Stimulated activated CD4-positive, alpha-beta T cell treated with anti-CD3 and anti-CD28 coated beads, Interleukin-1b, Interleukin-23, amount 100 ng/mL, for 48 hours (primary cell): ENCODE measurements at regions not wholly inside any gene's neighbourhood (a gene's known extent, or its start where the extent isn't known, plus 50 kb on each side); places are given as distances from the start of the nearest gene placed in this dataset.
"Not testable (repeated sequence)": the region's sequence is repeated elsewhere in the genome, so short reads cannot be mapped to it uniquely, and the experiment has no call there.

Source experiments
- DNase-seq: peaks from one replicate; pipeline ENCODE4 v3.0.0-alpha.2; 2020

DNA sequence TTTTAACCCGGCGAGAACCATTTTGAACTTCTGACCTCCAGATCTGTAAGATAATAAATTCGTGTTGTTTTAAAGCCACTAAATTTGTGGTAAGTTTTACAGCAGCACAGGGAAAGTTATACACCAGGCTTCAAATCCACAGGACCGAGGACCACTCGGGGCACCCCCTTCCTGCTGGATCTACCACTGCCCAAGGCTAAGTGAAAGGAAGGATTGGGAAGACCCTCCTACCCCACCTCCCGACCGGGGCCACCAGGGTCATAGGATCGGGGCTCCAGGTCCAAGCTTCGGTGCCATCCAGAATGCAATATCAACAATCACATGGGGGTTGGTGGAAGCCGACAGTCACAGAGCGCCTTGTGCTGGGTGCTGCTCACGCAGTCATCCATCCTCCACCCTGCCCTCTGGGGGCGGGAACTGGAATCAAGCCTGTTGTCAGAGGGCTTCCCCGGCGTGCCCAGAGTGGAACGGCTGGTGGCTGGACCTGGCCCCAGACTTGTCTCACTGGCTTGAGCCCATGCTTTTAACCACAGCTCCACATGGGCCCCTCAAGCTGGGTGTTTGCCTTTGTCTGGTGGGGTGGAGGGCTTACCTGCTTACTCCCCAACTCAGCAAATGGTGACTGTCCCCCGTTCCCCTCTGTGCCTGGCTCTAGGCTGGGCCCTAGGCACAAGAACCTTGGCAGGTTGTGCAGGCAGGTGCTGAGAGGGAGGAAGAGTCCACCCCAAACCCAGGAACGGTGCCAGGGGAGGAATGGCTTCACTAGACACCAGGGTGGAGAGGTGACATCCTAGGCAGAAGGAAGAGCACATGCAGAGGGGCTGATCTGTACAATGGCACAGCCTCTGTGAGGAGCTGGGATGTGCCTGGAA, 180.3 kb upstream of the RTL1 start:
- DNase-seq: no peak

DNA sequence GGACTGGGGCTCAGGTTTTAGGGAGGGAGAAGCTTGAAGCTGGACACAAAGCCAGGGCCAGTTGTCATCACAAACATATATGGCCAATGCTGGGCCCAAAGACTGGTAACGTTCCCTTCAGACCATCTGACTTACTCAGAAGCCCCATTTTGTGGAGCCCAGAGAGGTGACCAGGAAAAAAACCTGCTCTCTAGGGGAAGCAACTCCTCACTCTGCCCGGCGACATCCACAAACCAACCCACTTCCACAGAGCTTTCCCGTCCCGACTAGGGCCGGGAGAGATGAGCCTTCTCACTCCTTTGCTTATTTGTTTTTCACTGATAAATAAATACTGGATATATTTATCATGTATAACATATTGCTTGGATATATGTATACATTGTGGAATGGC, 180.9 kb upstream of the RTL1 start:
- DNase-seq: no peak

DNA sequence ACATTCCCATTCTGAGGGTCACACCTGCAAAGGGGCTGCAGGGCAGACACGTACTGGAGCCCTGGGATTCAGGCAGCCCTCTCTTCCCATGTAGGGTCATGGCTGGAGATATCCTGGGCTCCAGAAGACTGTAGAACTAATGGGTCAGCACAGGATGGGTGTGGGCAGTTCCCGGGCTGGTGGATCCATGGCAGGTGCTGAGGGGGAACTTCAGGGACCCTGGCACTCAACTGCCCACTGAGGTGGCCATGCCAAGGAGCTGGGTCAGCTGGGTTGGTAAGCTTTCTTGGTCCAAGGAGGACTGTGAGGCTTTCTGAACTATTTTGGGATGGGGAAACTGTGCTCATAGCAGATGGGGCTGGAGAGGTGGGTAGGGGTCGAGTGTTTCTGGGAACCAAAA, 183.4 kb upstream of the RTL1 start:
- no peak for DNase-seq

DNA sequence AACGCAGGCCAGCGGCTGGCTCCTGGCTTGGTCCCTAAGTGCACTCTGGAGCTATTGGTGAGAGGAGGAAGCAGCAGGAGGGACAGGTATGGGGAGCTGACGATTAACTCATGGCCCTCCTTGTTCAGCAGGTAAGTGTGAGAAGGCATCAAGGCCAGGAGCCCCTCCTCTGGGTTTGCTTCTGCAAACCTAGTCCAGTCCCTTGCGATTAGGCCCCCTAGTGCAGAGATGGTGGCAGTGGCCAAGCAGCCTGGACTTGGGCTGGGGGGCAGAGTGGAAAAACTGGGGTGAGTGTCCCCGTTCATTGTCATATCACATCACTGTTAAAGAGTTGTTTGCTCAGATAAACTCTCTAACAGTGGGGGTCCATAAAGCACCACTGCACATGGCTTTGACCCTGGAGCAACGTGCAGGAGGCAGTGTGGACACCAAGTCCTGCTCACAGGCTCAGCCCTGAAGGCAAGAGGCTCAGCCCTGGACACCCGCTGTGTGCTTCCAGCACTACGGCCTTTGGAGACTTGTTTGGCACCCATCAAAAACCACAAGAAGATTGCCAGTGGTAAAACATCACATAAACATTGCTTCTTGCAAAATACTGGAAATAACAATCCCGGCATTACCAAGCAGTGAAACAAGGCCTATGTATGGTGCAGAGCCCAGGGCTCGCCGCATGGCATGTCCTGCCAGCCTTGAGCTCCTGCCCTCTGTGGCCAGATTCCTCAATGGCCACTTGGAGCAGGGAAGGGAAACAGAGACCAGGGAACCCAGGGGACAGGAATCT, 184.3 kb upstream of the RTL1 start:
- DNase-seq: no peak

DNA sequence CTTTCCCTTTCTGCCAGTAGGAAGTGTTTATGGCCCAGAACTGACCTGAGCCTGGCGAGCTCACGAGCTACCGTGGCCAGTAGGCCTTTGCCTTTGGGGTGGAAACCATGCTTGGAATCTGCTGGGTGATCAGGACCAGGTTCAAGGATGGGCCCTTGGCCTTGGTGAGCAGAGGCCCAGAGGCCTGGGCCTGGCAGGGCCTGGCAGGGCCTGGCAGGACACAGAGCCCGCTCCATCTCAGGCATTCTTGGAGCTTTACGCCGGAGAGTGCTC, 184.8 kb upstream of the RTL1 start:
- DNase-seq: no peak

DNA sequence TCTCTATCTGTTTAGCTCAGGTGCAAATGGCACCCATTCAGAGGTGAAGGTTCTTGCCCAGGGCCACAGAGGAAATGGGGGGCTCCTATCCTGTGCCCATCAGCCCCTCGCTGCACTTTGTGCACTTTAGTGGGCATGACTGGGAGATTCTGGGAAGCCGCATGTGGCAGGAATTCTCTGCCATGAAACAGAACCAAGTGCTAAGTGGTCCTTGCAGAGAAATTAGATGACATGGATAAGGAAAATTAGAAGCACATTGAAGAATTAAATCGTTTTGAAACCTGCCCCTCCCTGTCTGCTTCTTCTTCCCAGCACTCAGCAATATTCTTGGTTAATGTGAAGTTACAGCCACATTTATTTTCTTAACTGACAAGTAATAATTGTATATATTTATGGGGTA, 185.2 kb upstream of the RTL1 start:
- DNase-seq: no peak

DNA sequence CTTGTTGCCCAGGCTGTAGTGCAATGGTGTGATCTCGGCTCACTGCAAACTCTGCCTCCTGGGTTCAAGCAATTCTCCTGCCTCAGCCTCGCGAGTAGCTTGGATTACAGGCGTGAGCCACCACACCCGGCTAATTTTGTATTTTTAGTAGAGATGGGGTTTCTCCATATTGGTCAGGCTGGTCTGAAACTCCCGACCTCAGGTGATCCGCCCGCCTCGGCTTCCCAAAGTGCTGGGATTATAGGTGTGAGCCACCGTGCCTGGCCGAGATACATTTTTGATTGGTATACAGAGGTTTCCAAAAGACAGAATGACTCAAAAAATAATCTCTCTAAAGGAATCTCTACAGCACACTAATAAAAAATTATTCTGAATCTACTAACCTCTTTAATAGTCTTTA, 187.0 kb upstream of the RTL1 start:
- not testable (repeated sequence) for DNase-seq

DNA sequence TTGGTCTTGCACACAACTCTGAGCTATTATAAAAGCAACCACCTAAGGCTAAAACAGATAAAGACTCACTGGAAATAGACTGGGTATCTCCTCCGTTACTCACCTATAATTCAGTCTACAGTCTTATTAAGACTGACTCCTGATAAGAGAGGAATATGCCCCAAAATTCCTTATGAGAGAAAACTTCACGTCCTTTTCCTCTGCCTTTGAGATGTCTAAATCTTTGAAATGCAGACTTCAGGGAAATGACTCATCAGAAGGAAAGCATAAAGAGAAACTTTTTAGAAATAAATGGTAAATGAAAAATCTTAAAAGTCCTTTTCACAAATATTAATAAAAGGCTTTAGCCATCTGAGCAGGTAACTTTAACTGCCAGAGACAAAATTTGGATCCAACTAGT, 187.5 kb upstream of the RTL1 start:
- no peak for DNase-seq

DNA sequence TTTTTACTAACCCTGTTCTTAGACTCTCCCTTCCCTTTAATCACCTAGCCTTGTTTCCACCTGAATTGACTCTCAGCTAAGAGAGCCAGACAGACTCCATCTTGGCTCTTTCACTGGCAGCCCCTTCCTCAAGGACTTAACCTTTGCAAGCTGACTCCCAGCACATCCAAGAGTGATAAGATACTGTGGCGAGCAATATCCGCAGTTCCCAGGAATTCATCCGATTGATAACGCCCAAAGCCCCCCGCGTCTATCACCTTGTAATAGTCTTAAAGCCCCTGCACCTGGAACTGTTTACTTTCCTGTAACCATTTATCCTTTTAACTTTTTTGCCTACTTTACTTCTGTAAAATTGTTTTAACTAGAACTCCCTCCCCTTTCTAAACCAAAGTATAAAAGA, 191.4 kb upstream of the RTL1 start:
- DNase-seq: not testable (repeated sequence)

DNA sequence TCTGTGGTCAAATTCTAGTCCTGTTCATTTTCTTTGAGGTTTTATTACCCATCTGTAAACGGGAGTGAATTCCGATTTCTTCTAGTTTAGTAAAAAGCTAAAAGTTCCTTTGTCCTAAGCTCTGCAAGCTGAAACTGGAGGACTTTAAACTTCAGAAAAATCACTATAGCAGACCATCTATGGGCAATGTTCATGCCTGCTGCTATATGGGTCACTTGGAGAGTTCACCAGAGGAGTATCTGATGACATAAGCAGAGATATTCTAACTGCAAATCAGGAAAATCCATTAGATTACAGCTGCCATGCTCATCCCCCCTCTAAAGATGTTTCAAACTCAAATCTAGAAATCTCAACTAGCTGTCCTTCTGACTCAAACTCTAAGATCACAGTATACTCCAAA, 193.0 kb upstream of the RTL1 start:
- no peak for DNase-seq

DNA sequence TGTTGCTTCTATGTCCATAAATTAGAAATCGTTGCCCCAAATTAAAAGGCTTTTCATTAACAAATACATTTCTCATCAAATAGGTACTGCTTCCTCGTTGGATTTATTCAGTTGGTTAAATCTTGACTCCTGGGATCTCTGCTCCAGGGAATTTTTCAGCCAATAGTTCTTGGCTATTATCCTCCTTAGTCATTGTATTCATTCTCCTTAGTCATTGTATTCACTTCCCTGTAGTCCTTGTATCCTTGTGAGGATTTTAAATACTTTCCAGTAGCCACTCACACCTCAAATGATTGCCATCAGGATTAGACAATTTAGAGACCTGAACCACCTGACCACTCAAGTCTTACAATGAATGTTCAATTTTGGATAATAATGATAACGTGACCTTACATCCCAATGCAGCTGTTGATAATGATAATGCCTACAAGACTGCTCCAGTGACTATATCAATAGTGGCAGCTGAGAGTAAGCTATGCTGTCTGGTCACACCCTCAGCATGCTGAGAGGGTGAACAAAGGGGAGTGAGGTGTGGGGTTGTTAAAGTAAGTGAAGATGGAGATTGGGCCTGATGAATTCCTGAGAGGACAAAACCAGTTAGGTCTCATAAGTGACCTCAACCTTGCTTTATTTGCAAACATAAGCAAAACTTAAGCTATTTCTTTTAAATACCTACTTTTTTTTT, 193.7 kb upstream of the RTL1 start:
- no peak for DNase-seq

DNA sequence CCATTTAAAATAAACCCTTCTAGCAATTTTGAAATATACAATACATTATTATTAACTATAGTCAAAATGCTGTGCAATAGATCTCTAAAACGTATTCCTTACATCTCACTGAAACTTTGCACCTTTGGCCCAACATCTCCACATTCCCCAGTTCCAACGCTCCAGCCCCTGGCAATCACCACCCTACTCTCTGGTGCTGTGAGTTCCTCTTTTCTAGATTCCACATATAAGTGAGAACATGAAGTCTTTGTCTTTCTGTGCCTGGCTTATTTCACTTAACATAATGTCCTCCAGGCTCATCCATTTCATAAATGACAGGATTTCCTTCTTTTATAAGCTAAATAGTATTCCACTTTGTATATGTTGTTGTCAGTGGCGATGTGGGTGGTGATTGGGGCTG, 194.7 kb upstream of the RTL1 start:
- no peak for DNase-seq

DNA sequence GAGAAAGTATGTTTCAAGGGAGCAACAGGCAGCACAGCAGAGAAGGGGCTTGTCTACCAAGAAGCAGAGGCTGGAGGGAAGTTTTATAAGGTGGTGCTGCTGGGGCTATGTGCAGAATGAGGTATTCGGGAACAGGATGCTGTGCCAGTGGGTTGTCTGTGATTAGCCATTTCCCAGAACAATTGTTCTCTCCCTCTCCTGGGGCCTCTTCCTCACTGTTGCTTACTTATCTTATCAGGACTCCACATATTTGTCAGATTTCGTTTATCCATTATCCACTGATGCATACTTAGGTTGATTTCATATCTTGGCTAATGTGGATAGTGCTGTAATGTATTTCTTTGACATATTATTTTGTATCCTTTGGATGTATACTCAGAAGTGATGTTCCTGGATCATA, 195.1 kb upstream of the RTL1 start:
- DNase-seq: no peak

DNA sequence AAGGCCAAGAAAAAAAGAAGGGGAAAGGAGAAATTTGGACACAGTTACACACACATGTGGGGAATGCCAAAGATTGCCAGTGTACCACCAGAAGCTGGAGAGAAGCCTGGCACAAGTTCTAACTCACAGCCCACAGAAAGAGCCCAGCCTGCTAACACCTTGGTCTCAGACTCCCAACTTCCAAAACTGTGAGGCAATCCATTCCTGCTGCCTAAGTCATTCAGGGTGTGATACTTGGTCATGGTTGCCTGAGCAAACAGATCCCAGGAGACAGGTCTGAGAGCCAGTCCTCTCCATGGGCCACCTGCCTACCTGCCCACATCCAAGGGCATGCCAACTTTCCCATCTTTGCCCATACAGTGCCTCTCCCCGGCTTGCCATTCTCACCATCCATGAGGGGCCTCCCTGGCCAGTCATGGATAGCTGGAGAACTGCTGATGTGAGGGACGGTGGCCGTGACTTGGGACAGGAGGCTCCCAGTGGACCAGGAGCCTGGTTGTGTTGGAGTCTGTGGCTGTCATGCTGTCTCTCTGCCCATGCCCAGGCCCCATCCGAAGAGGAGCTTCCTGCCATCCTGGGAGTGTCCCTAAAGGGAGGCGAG, 198.0 kb upstream of the RTL1 start:
- no peak for DNase-seq

DNA sequence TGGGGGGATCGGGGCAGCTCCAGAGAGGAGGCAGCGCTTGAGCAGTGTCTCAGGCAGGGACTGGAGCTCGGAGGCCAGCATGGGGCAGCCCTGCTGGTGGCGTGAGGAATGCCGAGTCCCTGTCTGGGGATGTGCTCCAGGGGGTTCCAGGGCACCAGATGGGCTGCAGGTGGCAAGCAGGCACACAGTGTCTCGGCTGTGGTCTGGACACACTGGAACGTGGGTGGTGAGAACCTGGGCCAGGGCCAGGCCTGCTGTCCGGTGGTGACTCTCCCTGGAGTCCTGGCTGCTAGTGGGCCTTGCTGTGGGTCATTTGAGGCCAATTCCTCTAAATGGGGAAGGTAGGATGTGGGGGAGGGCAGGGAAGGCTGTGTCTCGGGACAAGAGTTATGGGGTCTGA, 199.4 kb upstream of the RTL1 start:
- no peak for DNase-seq

DNA sequence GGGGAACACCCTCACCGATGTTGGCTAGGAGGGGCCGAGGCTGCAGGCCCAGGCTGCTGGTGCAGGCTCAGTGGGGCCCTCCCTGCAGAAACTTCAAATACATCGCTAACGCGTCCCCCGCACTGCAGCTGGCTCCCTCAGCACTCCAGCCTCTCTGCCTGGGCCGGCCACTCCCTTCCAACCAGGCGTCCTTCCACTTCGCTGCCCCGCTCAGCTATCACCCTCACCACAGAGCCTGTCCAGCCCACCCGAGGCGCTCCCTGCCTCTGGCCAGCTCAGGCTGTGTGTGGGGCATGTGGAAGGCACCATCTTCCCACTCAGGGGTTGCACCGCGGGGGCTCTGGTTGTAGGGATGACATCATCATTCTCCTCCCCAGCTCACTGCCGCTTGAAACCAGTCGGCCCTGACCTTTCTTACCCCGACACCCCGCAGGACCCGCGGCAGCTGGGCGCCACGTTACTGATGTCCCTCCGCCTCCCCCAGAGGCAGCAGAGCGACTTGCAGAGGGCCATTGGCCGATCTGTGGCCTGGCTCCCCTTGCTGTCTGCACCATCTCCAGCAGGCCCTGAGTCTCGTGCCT, 199.9 kb upstream of the RTL1 start:
- no peak for DNase-seq

DNA sequence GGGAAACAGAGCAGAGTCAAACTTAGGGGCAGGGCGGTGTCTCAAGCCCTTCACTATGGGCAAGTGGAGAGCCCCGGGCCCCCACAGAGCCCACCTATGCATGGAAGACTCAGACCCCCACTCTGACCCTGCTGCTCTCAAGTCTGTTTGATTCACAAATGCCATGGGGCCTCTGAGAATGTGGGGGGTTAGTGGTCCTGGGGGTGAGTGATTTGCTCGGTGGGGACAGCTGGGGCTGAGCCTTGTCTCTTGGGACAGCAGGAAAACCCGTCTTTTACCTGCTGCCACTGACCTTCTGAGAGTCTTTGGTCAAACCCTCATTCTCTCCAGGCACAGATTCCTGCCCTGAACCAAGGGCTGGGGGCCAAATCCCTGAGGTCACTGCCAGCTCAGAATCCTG, 201.0 kb upstream of the RTL1 start:
- DNase-seq: no peak

DNA sequence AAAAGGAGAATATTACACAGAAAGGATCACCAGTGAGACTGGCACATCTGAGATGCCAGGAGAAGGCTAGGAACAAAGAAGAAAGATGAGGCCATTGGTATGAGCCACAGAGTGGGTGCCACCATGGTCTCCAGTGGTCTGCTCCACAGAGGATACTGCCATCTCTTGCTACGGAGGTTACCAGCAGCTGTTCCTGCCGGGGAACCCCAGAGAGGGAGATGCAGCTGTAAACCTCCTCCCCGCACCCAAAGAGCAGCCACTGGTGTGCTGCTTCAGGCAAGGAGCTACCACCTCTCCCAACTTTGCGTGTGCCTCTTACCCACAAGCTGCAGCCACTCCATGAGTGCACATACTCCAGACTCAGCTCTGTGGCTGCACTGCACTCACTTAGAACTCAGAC, 201.5 kb upstream of the RTL1 start:
- no peak for DNase-seq

DNA sequence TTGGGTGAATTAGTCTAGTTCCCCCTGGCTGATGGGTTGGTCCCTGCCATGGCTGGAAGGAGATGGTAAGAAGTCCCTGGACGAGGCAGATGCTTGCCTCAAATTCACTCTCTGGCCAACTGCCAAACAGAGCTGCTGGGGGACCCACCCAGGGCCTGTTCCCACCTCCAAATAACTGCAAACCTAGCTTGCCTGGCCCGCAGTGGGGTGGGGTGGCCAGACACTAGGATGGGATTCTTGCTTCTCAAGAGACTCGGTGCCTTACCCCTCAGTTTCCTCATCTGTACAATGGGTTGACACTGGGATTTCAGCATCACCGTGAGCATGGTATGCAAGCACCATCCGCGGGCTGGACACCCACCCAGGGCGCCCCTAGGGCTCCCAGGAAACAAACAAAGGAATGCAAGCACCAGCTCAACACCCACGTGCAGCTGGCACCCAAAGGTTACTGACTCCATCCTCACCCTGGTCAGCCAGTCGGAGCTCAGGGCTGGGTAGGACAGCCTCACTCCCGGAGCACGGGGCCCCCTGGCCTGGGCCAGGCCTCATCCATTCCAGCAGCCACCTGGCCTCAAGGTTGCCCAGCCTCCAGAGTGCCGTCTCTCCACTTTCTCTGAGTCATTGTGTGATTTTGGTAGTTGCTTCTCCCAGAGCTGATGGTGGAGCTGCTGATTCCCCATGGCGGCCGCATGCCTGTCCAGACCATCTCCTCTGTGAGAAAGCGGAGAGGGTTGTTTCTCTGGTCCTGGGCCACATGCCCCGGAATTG, 205.2 kb upstream of the RTL1 start:
- DNase-seq: no peak

DNA sequence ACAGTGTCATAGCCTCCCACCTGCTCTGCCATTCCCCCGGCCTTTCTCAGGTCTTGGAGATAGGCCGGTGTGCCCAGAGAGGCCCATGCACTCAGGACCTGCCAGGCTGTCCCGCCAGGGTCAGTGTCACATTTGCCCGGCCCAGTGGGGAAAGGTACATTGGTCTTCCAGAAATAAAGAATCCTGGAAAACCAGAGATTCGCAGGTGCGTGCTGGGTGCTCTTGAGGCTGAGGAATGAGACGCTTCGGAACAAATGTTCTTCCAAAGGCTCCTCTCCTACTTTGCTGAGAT, 205.8 kb upstream of the RTL1 start:
- no peak for DNase-seq

DNA sequence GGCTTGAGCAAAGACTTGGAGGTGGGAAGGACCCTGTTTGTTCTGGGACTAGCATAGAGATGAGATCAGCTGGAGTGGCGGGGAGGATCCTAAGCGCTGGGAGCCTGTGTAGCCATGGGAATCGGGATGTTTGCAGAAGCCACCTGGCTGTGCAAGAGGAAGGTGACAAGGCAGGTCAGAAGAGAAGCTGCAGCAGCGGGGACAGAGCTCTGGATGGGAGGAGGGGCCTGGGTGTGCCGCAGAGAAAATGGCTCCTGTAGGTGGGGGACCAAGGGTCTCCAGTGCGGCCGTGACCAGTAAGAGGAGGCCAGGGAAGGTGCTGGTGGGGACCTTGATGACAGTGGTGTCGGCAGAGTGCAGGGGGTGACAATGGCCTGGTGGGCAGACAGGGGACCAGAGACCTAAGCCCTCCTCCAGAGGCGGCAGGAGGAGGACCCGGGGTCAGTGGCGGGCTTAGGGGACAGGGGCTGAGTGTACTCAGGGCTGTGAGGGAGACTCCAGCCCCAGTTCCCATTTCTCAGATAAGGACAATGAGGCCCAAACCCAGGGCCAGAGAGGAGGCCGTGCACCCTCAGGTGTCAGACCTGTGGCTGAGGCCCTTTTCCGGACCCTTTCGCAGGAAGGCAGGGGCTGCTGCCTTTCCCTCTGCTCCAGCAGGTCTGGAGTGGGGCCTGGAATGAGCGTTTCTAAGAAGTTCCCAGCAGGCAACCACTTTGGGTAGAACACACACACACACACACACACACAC, 206.6 kb upstream of the RTL1 start:
- no peak for DNase-seq
